Body of pancreas (tissue), 4 donors: ENCODE measurements at regions not wholly inside any gene's neighbourhood (a gene's known extent, or its start where the extent isn't known, plus 50 kb on each side); places are given as distances from the start of the nearest gene placed in this dataset.

Experiments used
- ATAC-seq: fragments of 150-250 bp; one replicate; pipeline ENCODE4 v1.9.1; 2016
- DNase-seq, 4 donors: peaks; one replicate each; pipeline ENCODE4 v3.0.0-alpha.2; 2019
- H3K27ac ChIP-seq, 4 donors: fragments of 200-600 bp; sonication (generic); 1 replicate in 3 of 4; 2 replicates in 1 of 4; pipeline versions ENCODE4 v1.5.1 to v1.6.1; 2016 to 2019; ENCODE audit warnings: mild to moderate bottlenecking in 1 of 4, mixed read lengths in 1 of 4, moderate library complexity in 1 of 4
- H3K27me3 ChIP-seq, 2 donors: fragments of 200-600 bp; sonication (generic); one replicate each; pipeline ENCODE4 v1.6.0; 2016; ENCODE audit warnings: mild to moderate bottlenecking in 1 of 2
- H3K36me3 ChIP-seq, 2 donors: fragments of 200-600 bp; sonication (generic); replicated peaks in 1 of 2; 2 replicates each; pipeline ENCODE4 v1.5.1; 2016; ENCODE audit warnings: low read depth in 2 of 2; ENCODE audit not compliant: insufficient read depth in 1 of 2
- H3K4me1 ChIP-seq: fragments of 200-600 bp; sonication (generic); one replicate; pipeline ENCODE4 v1.6.0; 2016
- H3K4me3 ChIP-seq, 2 donors: fragments of 200-600 bp; sonication (generic); 1 replicate in 1 of 2; 2 replicates in 1 of 2; pipeline ENCODE4 v1.5.1; 2016 to 2019
- H3K9me3 ChIP-seq, 3 donors: fragments of 200-600 bp; sonication (generic); 1 replicate in 2 of 3; 2 replicates in 1 of 3; pipeline ENCODE4 v1.5.1; 2016
- POLR2A ChIP-seq, 3 donors: fragments of 450-650 bp; IDR thresholded peaks; one replicate each; pipeline ENCODE4 v1.6.1; 2016; ENCODE audit warnings: antibody characterized with exemption in 3 of 3, mild to moderate bottlenecking in 2 of 3
- WGBS, 2 donors: methylation state at CpG; one replicate each; pipeline ENCODE4 v1.1.5; 2017; 5-methylcytosine and 5-hydroxymethylcytosine counted together
- intact Hi-C: fragments of 100-400 bp; cut with DNase I; formaldehyde crosslinking; loops from one replicate; pipeline ENCODE4 v1.15.1; 2023
- TF ChIP-seq, protein P1 (sequence below), 7 experiments: fragments of 450-650 bp in 4 of 7; fragments of 200-600 bp in 3 of 7; sonication (generic) in 3 of 7; IDR thresholded peaks; one replicate each; pipeline ENCODE4 v1.5.1; 2016 to 2019; ENCODE audit warnings: antibody characterized with exemption in 7 of 7

DNA sequence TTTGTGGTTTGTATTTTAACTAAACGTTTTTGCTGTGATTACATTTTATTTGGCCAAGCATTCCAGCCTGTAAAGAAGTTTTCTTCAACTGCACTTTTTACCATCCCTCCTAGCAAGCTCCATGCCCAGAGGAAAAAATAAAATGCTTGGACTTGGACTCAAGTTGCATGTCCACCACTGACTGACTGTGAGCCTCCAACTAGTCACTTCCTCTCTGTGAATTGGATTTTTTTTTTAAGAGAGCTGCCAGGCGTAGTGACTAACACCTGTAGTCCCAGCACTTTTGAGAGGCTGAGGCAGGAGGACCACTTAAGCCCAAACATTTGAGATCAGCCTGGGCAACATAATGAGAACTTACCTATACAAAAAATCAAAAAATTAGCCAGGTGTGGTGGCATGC is 1185.2 kb upstream of the PIK3C3 start:
- no peaks in the 10 kb centered on the region for H3K4me1 ChIP-seq
- H3K27me3 ChIP-seq = no peaks in the 10 kb centered on the region
- no peaks in the 10 kb centered on the region for H3K36me3 ChIP-seq
- 29 to 34% methylated on average over 2 of the region's 2 CpGs for WGBS, 2 donors
- ATAC-seq = no peak
- TF ChIP-seq POLR2A (IDR thresholded peaks at IDR 0.05) = no peak
- TF ChIP-seq, protein P1, sequence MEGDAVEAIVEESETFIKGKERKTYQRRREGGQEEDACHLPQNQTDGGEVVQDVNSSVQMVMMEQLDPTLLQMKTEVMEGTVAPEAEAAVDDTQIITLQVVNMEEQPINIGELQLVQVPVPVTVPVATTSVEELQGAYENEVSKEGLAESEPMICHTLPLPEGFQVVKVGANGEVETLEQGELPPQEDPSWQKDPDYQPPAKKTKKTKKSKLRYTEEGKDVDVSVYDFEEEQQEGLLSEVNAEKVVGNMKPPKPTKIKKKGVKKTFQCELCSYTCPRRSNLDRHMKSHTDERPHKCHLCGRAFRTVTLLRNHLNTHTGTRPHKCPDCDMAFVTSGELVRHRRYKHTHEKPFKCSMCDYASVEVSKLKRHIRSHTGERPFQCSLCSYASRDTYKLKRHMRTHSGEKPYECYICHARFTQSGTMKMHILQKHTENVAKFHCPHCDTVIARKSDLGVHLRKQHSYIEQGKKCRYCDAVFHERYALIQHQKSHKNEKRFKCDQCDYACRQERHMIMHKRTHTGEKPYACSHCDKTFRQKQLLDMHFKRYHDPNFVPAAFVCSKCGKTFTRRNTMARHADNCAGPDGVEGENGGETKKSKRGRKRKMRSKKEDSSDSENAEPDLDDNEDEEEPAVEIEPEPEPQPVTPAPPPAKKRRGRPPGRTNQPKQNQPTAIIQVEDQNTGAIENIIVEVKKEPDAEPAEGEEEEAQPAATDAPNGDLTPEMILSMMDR (IDR thresholded peaks at IDR 0.05) = no peak
- no peaks in the 10 kb centered on the region for H3K9me3 ChIP-seq
- H3K27ac ChIP-seq = no peak overlapping the region
- DNase-seq = no peak
- H3K4me3 ChIP-seq = no peak overlapping the region
- intact Hi-C loops = no loop called here

DNA sequence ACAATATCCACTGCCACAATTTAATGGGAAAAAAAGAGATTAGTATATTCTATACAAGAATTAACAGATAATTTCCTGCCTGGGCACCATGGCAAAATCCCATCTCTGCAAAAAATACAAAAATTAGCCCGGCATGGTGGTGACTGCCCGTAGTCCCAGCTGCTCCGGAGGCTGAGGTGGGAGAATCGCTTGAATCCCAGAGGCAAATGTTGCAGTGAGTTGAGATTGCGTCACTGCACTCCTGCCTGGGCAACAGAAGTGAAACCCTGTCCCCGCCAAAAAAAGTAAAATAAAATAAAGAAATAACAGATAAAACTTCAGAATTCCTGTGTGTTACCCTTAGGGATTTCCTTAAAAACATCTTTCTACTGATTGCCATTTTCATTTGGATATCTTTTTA is 1194.8 kb upstream of the PIK3C3 start:
- Histone ChIP-seq H3K4me1 (no peaks in the 10 kb centered on the region), H3K4me3 (no peak overlapping the region), H3K27me3 (no peaks in the 10 kb centered on the region), H3K36me3 (no peaks in the 10 kb centered on the region), H3K27ac (no peak overlapping the region), H3K9me3 (no peaks in the 10 kb centered on the region)
- DNase-seq (no peak), ATAC-seq (no peak)
- TF ChIP-seq, protein P1 (IDR thresholded peaks at IDR 0.05) = no peak
- no peak for TF ChIP-seq POLR2A (IDR thresholded peaks at IDR 0.05)
- intact Hi-C loops = no loop called here
- 78 to 81% methylated on average over 6 of the region's 6 CpGs for WGBS, 2 donors

DNA sequence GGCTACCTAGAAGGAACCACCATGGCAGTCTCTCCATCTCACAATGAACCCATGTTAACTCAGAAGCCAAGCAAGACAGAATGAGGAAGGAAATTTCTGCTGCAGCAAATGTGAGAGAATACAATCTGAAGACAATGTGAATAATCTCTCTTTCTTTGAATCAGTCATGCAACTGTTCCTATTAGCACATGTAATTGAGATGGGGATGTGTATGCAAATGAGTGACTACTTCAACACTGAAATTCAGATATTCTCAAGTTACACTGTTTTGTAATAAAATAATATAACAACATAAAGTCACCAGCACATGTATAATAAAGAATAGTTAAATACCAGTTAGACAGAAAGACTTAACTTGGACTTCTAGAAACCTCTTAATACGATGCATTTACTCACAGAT is 1200.6 kb upstream of the PIK3C3 start:
- Histone ChIP-seq H3K4me1 (no peaks in the 10 kb centered on the region), H3K27me3 (no peaks in the 10 kb centered on the region), H3K27ac (no peak overlapping the region), H3K36me3 (no peaks in the 10 kb centered on the region), H3K9me3 (no peaks in the 10 kb centered on the region), H3K4me3 (no peak overlapping the region)
- TF ChIP-seq POLR2A (IDR thresholded peaks at IDR 0.05) = no peak
- TF ChIP-seq, protein P1 (IDR thresholded peaks at IDR 0.05) = no peak
- intact Hi-C loops = no loop called here
- ATAC-seq = no peak
- 33 to 44% methylated on average over 1 of the region's 1 CpG for WGBS, 2 donors
- no peak for DNase-seq

DNA sequence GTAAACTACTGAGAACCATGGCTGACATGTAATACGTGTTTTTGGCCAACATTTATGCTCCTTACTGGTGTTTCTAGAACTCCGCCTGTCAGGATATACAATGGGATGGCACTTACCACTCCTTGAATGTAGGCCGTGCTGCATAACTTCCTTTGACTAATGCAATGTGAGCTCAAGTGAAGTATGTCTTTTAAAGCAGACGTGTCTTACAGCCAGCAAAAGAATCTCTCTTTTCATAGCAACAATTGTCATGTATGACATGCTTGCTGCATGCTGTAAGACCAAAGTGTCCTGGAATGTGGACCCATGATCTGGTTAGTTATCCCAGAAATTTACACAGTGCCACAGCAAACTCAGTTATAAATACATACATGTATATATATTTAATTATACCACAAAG is 1202.7 kb upstream of the PIK3C3 start:
- H3K27me3 ChIP-seq = no peaks in the 10 kb centered on the region
- ATAC-seq = no peak
- no peak for DNase-seq
- TF ChIP-seq, protein P1 (IDR thresholded peaks at IDR 0.05) = no peak
- TF ChIP-seq POLR2A (IDR thresholded peaks at IDR 0.05) = no peak
- WGBS, 2 donors = 60 to 74% methylated on average over 4 of the region's 4 CpGs
- intact Hi-C loops = no loop called here
- H3K4me1 ChIP-seq = no peaks in the 10 kb centered on the region
- no peak overlapping the region for H3K4me3 ChIP-seq
- H3K9me3 ChIP-seq = no peaks in the 10 kb centered on the region
- H3K27ac ChIP-seq = no peak overlapping the region
- H3K36me3 ChIP-seq = no peaks in the 10 kb centered on the region

DNA sequence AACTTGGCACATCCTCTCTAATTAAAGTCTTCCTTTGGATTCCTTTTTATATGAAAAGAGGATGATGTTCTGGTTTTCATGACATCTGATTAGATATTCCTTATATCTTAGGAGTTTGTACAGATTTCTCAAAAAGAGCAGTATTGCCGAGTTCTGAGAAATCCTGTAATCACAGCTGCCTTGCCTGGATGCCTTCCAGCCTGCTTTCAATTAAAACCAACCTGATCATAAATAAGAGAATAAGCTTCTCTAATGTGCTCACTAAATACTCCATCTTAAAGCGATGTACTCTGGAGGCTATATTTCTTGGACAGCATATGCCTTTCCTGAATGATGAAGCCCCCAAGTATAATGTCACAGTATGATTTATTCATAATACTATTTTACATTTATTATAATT is 1203.8 kb upstream of the PIK3C3 start:
- intact Hi-C loops = no loop called here

More for the DNA sequence above, 1203.8 kb upstream of the PIK3C3 start:
- Histone ChIP-seq H3K36me3 (no peaks in the 10 kb centered on the region), H3K4me3 (no peak overlapping the region), H3K9me3 (no peaks in the 10 kb centered on the region), H3K27me3 (no peaks in the 10 kb centered on the region), H3K4me1 (no peaks in the 10 kb centered on the region), H3K27ac (no peak overlapping the region)
- ATAC-seq = no peak
- no peak for DNase-seq
- WGBS, 2 donors = 64 to 73% methylated on average over 2 of the region's 2 CpGs
- TF ChIP-seq, protein P1 (IDR thresholded peaks at IDR 0.05) = no peak
- TF ChIP-seq POLR2A (IDR thresholded peaks at IDR 0.05) = no peak
